ENCODE measurements at regions not wholly inside any gene's neighbourhood (a gene's known extent, or its start where the extent isn't known, plus 50 kb on each side); places are given as distances from the start of the nearest gene placed in this dataset.

- TF ChIP-seq ZBTB1 (tag by site-specific recombination; IDR thresholded peaks at IDR 0.05) (no peak), SALL2 (tag by site-specific recombination; IDR thresholded peaks at IDR 0.05; ENCODE audit: borderline replicate concordance) (no peak), PRDM1 (tag by site-specific recombination; IDR thresholded peaks at IDR 0.05) (no peak), CTCF (tag by site-specific recombination; IDR thresholded peaks at IDR 0.05) (no peak), ZNF174 (tag by site-specific recombination; IDR thresholded peaks at IDR 0.05) (no peak)
- TF ChIP-seq, protein P1, sequence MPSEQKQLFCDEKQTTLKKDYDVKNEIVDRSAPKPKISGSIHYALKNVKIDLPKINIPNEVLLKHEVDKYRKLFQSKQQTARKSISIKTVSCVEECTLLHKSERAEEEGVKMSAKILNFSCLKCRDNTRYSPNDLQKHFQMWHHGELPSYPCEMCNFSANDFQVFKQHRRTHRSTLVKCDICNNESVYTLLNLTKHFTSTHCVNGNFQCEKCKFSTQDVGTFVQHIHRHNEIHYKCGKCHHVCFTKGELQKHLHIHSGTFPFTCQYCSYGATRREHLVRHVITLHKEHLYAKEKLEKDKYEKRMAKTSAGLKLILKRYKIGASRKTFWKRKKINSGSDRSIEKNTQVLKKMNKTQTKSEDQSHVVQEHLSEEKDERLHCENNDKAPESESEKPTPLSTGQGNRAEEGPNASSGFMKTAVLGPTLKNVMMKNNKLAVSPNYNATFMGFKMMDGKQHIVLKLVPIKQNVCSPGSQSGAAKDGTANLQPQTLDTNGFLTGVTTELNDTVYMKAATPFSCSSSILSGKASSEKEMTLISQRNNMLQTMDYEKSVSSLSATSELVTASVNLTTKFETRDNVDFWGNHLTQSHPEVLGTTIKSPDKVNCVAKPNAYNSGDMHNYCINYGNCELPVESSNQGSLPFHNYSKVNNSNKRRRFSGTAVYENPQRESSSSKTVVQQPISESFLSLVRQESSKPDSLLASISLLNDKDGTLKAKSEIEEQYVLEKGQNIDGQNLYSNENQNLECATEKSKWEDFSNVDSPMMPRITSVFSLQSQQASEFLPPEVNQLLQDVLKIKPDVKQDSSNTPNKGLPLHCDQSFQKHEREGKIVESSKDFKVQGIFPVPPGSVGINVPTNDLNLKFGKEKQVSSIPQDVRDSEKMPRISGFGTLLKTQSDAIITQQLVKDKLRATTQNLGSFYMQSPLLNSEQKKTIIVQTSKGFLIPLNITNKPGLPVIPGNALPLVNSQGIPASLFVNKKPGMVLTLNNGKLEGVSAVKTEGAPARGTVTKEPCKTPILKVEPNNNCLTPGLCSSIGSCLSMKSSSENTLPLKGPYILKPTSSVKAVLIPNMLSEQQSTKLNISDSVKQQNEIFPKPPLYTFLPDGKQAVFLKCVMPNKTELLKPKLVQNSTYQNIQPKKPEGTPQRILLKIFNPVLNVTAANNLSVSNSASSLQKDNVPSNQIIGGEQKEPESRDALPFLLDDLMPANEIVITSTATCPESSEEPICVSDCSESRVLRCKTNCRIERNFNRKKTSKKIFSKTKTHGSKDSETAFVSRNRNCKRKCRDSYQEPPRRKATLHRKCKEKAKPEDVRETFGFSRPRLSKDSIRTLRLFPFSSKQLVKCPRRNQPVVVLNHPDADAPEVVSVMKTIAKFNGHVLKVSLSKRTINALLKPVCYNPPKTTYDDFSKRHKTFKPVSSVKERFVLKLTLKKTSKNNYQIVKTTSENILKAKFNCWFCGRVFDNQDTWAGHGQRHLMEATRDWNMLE (tag by site-specific recombination; conservative IDR thresholded peaks at IDR 0.05; ENCODE audit: low read depth), result no peak
Measured at GRCh38 chr2:188684795-188685194, 289.4 kb upstream of the COL3A1 start.
